IMR-90 (cell line): ENCODE measurements at regions not wholly inside any gene's neighbourhood (a gene's known extent, or its start where the extent isn't known, plus 50 kb on each side); places are given as distances from the start of the nearest gene placed in this dataset.

Source experiments
- ATAC-seq: fragments of 200-7000 bp; cut with Tn5 transposase; 2 replicates; pipeline ENCODE4 v1.9.1; 2020; ENCODE audit warnings: low read depth, mild to moderate bottlenecking, moderate library complexity
- BruUV-seq: library from RNA; stranded (reverse); fragments of 400-500 nt; replicated peaks from 2 replicates; lab custom pipeline; 2021; lab: Mats Ljungman, UMichigan
- CTCF ChIA-PET: fragments of 300-600 bp; formaldehyde crosslinking; extraction: SDS; loops from one replicate; lab custom pipeline; 2021; ENCODE audit warnings: antibody characterized with exemption; lab: Yijun Ruan, JAX
- POLR2A ChIA-PET: fragments of 300-600 bp; sonication (Branson Sonifier 250); formaldehyde crosslinking; loops from one replicate; lab custom pipeline; 2022; ENCODE audit warnings: antibody characterized with exemption; ENCODE audit not compliant: unreplicated experiment; lab: Charles Lee
- DNase-seq: peaks from one replicate; pipeline ENCODE4 v3.0.0; 2013
- H2AFZ ChIP-seq: replicated peaks from 2 replicates; pipeline ENCODE3; 2013; ENCODE audit warnings: low read length, mild to moderate bottlenecking; ENCODE audit not compliant: poor library complexity
- H2AK5ac ChIP-seq: 2 replicates; pipeline ENCODE4 v1.6.1; 2013; ENCODE audit warnings: low read depth, low read length, inconsistent platforms
- H2AK9ac ChIP-seq: replicated peaks from 2 replicates; pipeline ENCODE3; 2013; ENCODE audit warnings: mild to moderate bottlenecking, low read depth, low read length, moderate library complexity; ENCODE audit not compliant: poor library complexity
- H2BK120ac ChIP-seq: 2 replicates; pipeline ENCODE4 v1.6.1; 2013; ENCODE audit warnings: low read depth, low read length, inconsistent platforms
- H2BK15ac ChIP-seq: 3 replicates; pipeline ENCODE4 v1.6.1; 2013; ENCODE audit warnings: low read depth, low read length, inconsistent platforms
- H2BK20ac ChIP-seq: 2 replicates; pipeline ENCODE4 v1.6.1; 2013; ENCODE audit warnings: low read depth, mild to moderate bottlenecking, inconsistent platforms, low read length, moderate library complexity
- H2BK5ac ChIP-seq: 2 replicates; pipeline ENCODE4 v1.6.1; 2013; ENCODE audit warnings: mild to moderate bottlenecking, low read depth, low read length, inconsistent platforms; ENCODE audit not compliant: poor library complexity, severe bottlenecking
- H3K14ac ChIP-seq: replicated peaks from 2 replicates; pipeline ENCODE4 v1.6.1; 2013; ENCODE audit warnings: low read depth, low read length, inconsistent platforms
- H3K18ac ChIP-seq: 2 replicates; pipeline ENCODE4 v1.6.1; 2013; ENCODE audit warnings: low read depth, low read length, control low read depth
- H3K23ac ChIP-seq: 2 replicates; pipeline ENCODE4 v1.6.1; 2013; ENCODE audit warnings: low read depth, low read length, inconsistent platforms
- H3K27ac ChIP-seq: 2 replicates; pipeline ENCODE4 v1.5.1; 2013; ENCODE audit warnings: mild to moderate bottlenecking, control low read depth, low read length; ENCODE audit not compliant: insufficient read depth
- H3K27me3 ChIP-seq: 2 replicates; pipeline ENCODE4 v1.6.1; 2013; ENCODE audit warnings: low read length; ENCODE audit not compliant: control insufficient read depth, insufficient read depth
- H3K36me3 ChIP-seq: 2 replicates; pipeline ENCODE4 v1.6.1; 2013; ENCODE audit warnings: low read length, mixed read lengths; ENCODE audit not compliant: control insufficient read depth, insufficient read depth
- H3K4ac ChIP-seq: 2 replicates; pipeline ENCODE4 v1.6.1; 2013; ENCODE audit warnings: low read depth, low read length, inconsistent platforms
- H3K4me1 ChIP-seq: 2 replicates; pipeline ENCODE4 v1.6.1; 2013; ENCODE audit warnings: low read length, mixed read lengths; ENCODE audit not compliant: control insufficient read depth, insufficient read depth
- H3K4me2 ChIP-seq: 2 replicates; pipeline ENCODE4 v1.6.1; 2013; ENCODE audit warnings: low read depth, mild to moderate bottlenecking, control low read depth, low read length, moderate library complexity
- H3K4me3 ChIP-seq: 2 replicates; pipeline ENCODE4 v1.5.1; 2013; ENCODE audit warnings: low read depth, mild to moderate bottlenecking, control low read depth, low read length, moderate library complexity; ENCODE audit not compliant: insufficient read depth
- H3K56ac ChIP-seq: 2 replicates; pipeline ENCODE4 v1.6.1; 2013; ENCODE audit warnings: low read length, inconsistent platforms; ENCODE audit not compliant: insufficient read depth; ENCODE audit errors: extremely low read depth
- H3K79me1 ChIP-seq, 2 experiments: 2 replicates each; pipeline ENCODE4 v1.6.1; 2013; ENCODE audit warnings: low read length in 2 of 2, inconsistent platforms in 1 of 2, low read depth in 1 of 2
- H3K9ac ChIP-seq: 2 replicates; pipeline ENCODE4 v1.6.1; 2013; ENCODE audit warnings: low read depth, low read length, control low read depth
- H3K9me1 ChIP-seq: 2 replicates; pipeline ENCODE4 v1.6.1; 2013; ENCODE audit warnings: low read length, inconsistent platforms; ENCODE audit not compliant: insufficient read depth
- H3K9me3 ChIP-seq: 2 replicates; pipeline ENCODE4 v1.6.1; 2013; ENCODE audit warnings: low read length; ENCODE audit not compliant: control insufficient read depth, insufficient read depth
- H4K20me1 ChIP-seq: 2 replicates; pipeline ENCODE4 v1.6.1; 2013; ENCODE audit warnings: low read length, inconsistent platforms; ENCODE audit not compliant: insufficient read depth
- H4K5ac ChIP-seq: 2 replicates; pipeline ENCODE4 v1.6.1; 2013; ENCODE audit warnings: mild to moderate bottlenecking, low read depth, low read length, control low read depth
- H4K8ac ChIP-seq, 2 experiments: 2 replicates each; pipeline ENCODE4 v1.6.1; 2013; ENCODE audit warnings: low read depth in 2 of 2, low read length in 2 of 2, control low read depth in 1 of 2, inconsistent platforms in 1 of 2
- H4K91ac ChIP-seq: 2 replicates; pipeline ENCODE4 v1.6.1; 2013; ENCODE audit warnings: low read depth, low read length, inconsistent platforms; ENCODE audit not compliant: insufficient read depth
- BHLHE40 ChIP-seq: fragments of 150-350 bp; IDR thresholded peaks from 2 replicates; pipeline ENCODE4 v1.6.1; 2016; ENCODE audit warnings: mild to moderate bottlenecking, low read depth, low read length
- CEBPB ChIP-seq: IDR thresholded peaks from 2 replicates; pipeline ENCODE4 v1.6.1; 2012; ENCODE audit warnings: low read depth, low read length, improper control_type of control experiment
- CHD1 ChIP-seq: IDR thresholded peaks from 2 replicates; pipeline ENCODE4 v1.6.1; 2012; ENCODE audit warnings: low read depth, low read length, improper control_type of control experiment
- FOS ChIP-seq: fragments of 150-350 bp; IDR thresholded peaks from 2 replicates; pipeline ENCODE4 v1.6.1; 2016; ENCODE audit warnings: low read depth, low read length
- MAFK ChIP-seq: IDR thresholded peaks from 2 replicates; pipeline ENCODE4 v1.6.1; 2012; ENCODE audit warnings: low read depth, low read length, improper control_type of control experiment
- MAZ ChIP-seq: IDR thresholded peaks from 2 replicates; pipeline ENCODE4 v1.6.1; 2012; ENCODE audit warnings: low read depth, mild to moderate bottlenecking, low read length, improper control_type of control experiment, moderate library complexity, borderline replicate concordance
- MXI1 ChIP-seq: IDR thresholded peaks from 2 replicates; pipeline ENCODE4 v1.6.1; 2012; ENCODE audit warnings: low read depth, mild to moderate bottlenecking, low read length, moderate library complexity, borderline replicate concordance
- NFE2L2 ChIP-seq: fragments of 150-350 bp; IDR thresholded peaks from 2 replicates; pipeline ENCODE4 v1.6.1; 2016; ENCODE audit warnings: low read depth, mild to moderate bottlenecking, low read length
- POLR2A ChIP-seq: IDR thresholded peaks from 2 replicates; pipeline ENCODE4 v1.6.1; 2012; ENCODE audit warnings: mild to moderate bottlenecking, low read depth, low read length
- RAD21 ChIP-seq: IDR thresholded peaks from 2 replicates; pipeline ENCODE4 v1.6.1; 2012; ENCODE audit warnings: low read length, improper control_type of control experiment
- RCOR1 ChIP-seq: IDR thresholded peaks from 2 replicates; pipeline ENCODE4 v1.6.1; 2012; ENCODE audit warnings: mild to moderate bottlenecking, low read length, improper control_type of control experiment; ENCODE audit not compliant: insufficient replicate concordance
- RFX5 ChIP-seq: IDR thresholded peaks from 2 replicates; pipeline ENCODE4 v1.8.0; 2012; ENCODE audit warnings: low read depth, mild to moderate bottlenecking, low read length, moderate library complexity
- SMC3 ChIP-seq: fragments of 150-350 bp; IDR thresholded peaks from 2 replicates; pipeline ENCODE4 v1.6.1; 2016; ENCODE audit warnings: low read depth, mild to moderate bottlenecking, antibody characterized with exemption, low read length, moderate library complexity
- WGBS, 2 experiments: methylation state at CpG; one replicate each; pipeline versions ENCODE4 v1.1.5 to v1.1.7; 2013; ENCODE audit warnings: missing lambda C conversion rate in 2 of 2; ENCODE audit not compliant: insufficient read length in 1 of 2; ENCODE audit errors: extremely low coverage in 2 of 2; 5-methylcytosine and 5-hydroxymethylcytosine counted together
- dilution Hi-C: fragments of 300-500 bp; cut with HindIII; formaldehyde crosslinking; loops from one replicate; pipeline ENCODE4 v1.14.3; 2018; ENCODE audit warnings: low sequenced_read_pairs; ENCODE audit not compliant: unreplicated experiment
- in situ Hi-C: fragments of 300-500 bp; cut with MboI; formaldehyde crosslinking; loops from 3 replicates; pipeline ENCODE4 v1.14.3; 2019; ENCODE audit warnings: low sequenced_read_pairs, inconsistent platforms, mixed read lengths
- intact Hi-C: fragments of 100-400 bp; cut with micrococcal nuclease; formaldehyde crosslinking; loops from 2 replicates; pipeline ENCODE4 v1.10.0; 2022
- TF ChIP-seq, protein P1 (sequence below): conservative IDR thresholded peaks from 2 replicates; pipeline ENCODE4 v1.5.1; 2012; ENCODE audit warnings: mild to moderate bottlenecking, low read depth, low read length, improper control_type of control experiment
- TF ChIP-seq, protein P2 (sequence below): fragments of 150-350 bp; IDR thresholded peaks from 2 replicates; pipeline ENCODE4 v1.6.1; 2016; ENCODE audit warnings: low read depth, mild to moderate bottlenecking, low read length, moderate library complexity, borderline replicate concordance

DNA sequence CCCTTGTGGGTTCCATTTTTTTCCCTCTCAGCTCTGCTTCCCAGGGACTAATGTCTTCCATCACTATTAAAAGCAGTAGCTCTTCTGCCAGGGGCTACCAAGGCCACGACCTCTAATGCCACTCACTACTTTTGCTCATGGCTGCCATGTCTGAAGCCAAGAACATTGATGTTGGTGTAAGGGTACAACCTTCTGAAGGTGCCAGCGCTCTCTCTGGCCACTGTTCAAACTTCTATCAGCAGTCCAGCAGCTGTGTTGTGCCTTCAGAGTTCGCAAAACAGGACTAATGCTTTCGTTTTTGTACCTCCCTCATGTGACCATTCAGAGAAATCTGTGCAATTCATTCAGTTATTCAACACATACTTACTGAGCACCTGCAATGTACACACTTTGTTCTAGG is 121.5 kb upstream of the ENPEP start:
- no peak overlapping the region for H3K9ac ChIP-seq
- no peaks in the 10 kb centered on the region for H3K9me3 ChIP-seq
- H3K4me1 ChIP-seq: no peaks in the 10 kb centered on the region
- dilution Hi-C loops: no loop called here
- H4K20me1 ChIP-seq: no peaks in the 10 kb centered on the region
- POLR2A ChIA-PET: no interaction called here
- H2AK9ac ChIP-seq: no peak overlapping the region
- intact Hi-C loops: no loop called here
- no peak for ATAC-seq
- no peak overlapping the region for H2AK5ac ChIP-seq
- CTCF ChIA-PET: no interaction called here
- no peak overlapping the region for H4K91ac ChIP-seq
- H3K18ac ChIP-seq: no peak overlapping the region
- no peak overlapping the region for H4K8ac ChIP-seq
- H3K56ac ChIP-seq: no peak overlapping the region
- BruUV-seq: no TSS peak
- H2BK15ac ChIP-seq: no peak overlapping the region
- 10% methylated on average over 2 of the region's 4 CpGs; no CpG with 5 or more reads in 1 of the 2 experiments for WGBS, 2 experiments
- H2BK120ac ChIP-seq: no peak overlapping the region
- no peak overlapping the region for H2BK5ac ChIP-seq
- no peaks in the 10 kb centered on the region for H3K36me3 ChIP-seq
- H3K4me2 ChIP-seq: no peak overlapping the region; the same call in 1 of the 2 replicates
- H3K4ac ChIP-seq: no peak overlapping the region
- no peak overlapping the region for H3K4me3 ChIP-seq
- TF ChIP-seq CHD1 (no peak), FOS (no peak), RAD21 (no peak), BHLHE40 (no peak), MAFK (no peak), RFX5 (no peak), NFE2L2 (no peak), MAZ (no peak), MXI1 (no peak), RCOR1 (no peak), POLR2A (no peak), SMC3 (no peak), CEBPB (no peak)
- TF ChIP-seq, protein P1, sequence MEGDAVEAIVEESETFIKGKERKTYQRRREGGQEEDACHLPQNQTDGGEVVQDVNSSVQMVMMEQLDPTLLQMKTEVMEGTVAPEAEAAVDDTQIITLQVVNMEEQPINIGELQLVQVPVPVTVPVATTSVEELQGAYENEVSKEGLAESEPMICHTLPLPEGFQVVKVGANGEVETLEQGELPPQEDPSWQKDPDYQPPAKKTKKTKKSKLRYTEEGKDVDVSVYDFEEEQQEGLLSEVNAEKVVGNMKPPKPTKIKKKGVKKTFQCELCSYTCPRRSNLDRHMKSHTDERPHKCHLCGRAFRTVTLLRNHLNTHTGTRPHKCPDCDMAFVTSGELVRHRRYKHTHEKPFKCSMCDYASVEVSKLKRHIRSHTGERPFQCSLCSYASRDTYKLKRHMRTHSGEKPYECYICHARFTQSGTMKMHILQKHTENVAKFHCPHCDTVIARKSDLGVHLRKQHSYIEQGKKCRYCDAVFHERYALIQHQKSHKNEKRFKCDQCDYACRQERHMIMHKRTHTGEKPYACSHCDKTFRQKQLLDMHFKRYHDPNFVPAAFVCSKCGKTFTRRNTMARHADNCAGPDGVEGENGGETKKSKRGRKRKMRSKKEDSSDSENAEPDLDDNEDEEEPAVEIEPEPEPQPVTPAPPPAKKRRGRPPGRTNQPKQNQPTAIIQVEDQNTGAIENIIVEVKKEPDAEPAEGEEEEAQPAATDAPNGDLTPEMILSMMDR: no peak
- TF ChIP-seq, protein P2, sequence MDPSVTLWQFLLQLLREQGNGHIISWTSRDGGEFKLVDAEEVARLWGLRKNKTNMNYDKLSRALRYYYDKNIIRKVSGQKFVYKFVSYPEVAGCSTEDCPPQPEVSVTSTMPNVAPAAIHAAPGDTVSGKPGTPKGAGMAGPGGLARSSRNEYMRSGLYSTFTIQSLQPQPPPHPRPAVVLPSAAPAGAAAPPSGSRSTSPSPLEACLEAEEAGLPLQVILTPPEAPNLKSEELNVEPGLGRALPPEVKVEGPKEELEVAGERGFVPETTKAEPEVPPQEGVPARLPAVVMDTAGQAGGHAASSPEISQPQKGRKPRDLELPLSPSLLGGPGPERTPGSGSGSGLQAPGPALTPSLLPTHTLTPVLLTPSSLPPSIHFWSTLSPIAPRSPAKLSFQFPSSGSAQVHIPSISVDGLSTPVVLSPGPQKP: no peak
- H3K27me3 ChIP-seq: no peaks in the 10 kb centered on the region
- in situ Hi-C loops: no loop called here
- H3K23ac ChIP-seq: no peak overlapping the region
- no peak overlapping the region for H2BK20ac ChIP-seq
- H3K9me1 ChIP-seq: no peaks in the 10 kb centered on the region
- DNase-seq: no peak
- H4K5ac ChIP-seq: no peak overlapping the region
- H3K14ac ChIP-seq: no peak overlapping the region
- H2AFZ ChIP-seq: no peak overlapping the region
- H3K27ac ChIP-seq: no peak overlapping the region
- H3K79me1 ChIP-seq: no peaks in the 10 kb centered on the region
